HFF-Myc (cell line): ENCODE measurements at regions not wholly inside any gene's neighbourhood (a gene's known extent, or its start where the extent isn't known, plus 50 kb on each side); places are given as distances from the start of the nearest gene placed in this dataset.

Experiments used
- DNase-seq: peaks from one replicate; pipeline ENCODE4 v3.0.0-alpha.2; 2011; ENCODE audit warnings: low read depth; ENCODE audit errors: extremely low read depth
- H3K4me3 ChIP-seq: replicated peaks from 2 replicates; pipeline ENCODE4 v1.5.1; 2011; ENCODE audit warnings: low read depth, mild to moderate bottlenecking, control low read depth, low read length
- CTCF ChIP-seq: IDR thresholded peaks from 2 replicates; pipeline ENCODE4 v1.5.1; 2012; ENCODE audit warnings: mild to moderate bottlenecking, low read depth, low read length, control low read depth; ENCODE audit errors: missing control alignments

GRCh38 chr16:17780181-17780580 lies 309.4 kb upstream of the XYLT1 start:
- no peak for DNase-seq
- H3K4me3 ChIP-seq: no peak overlapping the region
- TF ChIP-seq CTCF: no peak

- no peak overlapping the region for H3K4me3 ChIP-seq
- TF ChIP-seq CTCF: no peak
- no peak for DNase-seq
Measured at GRCh38 chr16:17777408-17777863, 306.7 kb upstream of the XYLT1 start.

GRCh38 chr16:17776888-17777287 lies 306.1 kb upstream of the XYLT1 start:
- no peak for TF ChIP-seq CTCF
- DNase-seq: no peak
- no peak overlapping the region for H3K4me3 ChIP-seq

- TF ChIP-seq CTCF: no peak
- no peak overlapping the region for H3K4me3 ChIP-seq
- DNase-seq: no peak
Measured at GRCh38 chr16:17776465-17776864, 305.7 kb upstream of the XYLT1 start.

GRCh38 chr16:17775061-17775460 lies 304.3 kb upstream of the XYLT1 start:
- TF ChIP-seq CTCF: no peak
- DNase-seq: no peak
- no peak overlapping the region for H3K4me3 ChIP-seq

GRCh38 chr16:17773698-17774101 lies 302.9 kb upstream of the XYLT1 start:
- no peak overlapping the region for H3K4me3 ChIP-seq
- DNase-seq: no peak
- TF ChIP-seq CTCF: no peak

- no peak for DNase-seq
Measured at GRCh38 chr16:17770104-17770503, 299.3 kb upstream of the XYLT1 start.

More at GRCh38 chr16:17770104-17770503, 299.3 kb upstream of the XYLT1 start:
- no peak overlapping the region for H3K4me3 ChIP-seq
- TF ChIP-seq CTCF: no peak
